Stomach (tissue), 8 donors: ENCODE measurements at regions not wholly inside any gene's neighbourhood (a gene's known extent, or its start where the extent isn't known, plus 50 kb on each side); places are given as distances from the start of the nearest gene placed in this dataset.

Experiments
- DNase-seq, 2 donors: peaks; one replicate each; pipeline versions ENCODE4 v3.0.0 to v3.0.0-alpha.2; 2013 to 2019
- H3K27ac ChIP-seq, 5 donors: fragments of 200-600 bp in 4 of 5; sonication (generic) in 4 of 5; one replicate each; pipeline ENCODE4 v1.5.1; 2013 to 2019; ENCODE audit warnings: mild to moderate bottlenecking in 1 of 5, moderate library complexity in 1 of 5
- H3K27me3 ChIP-seq, 3 donors: fragments of 200-600 bp; sonication (generic); one replicate each; pipeline ENCODE4 v1.5.1; 2017 to 2019; ENCODE audit warnings: mixed run types in 1 of 3
- H3K36me3 ChIP-seq, 4 donors: fragments of 200-600 bp; sonication (generic); 1 replicate in 3 of 4; 2 replicates in 1 of 4; pipeline ENCODE4 v1.5.1; 2016 to 2019
- H3K4me1 ChIP-seq, 4 donors: fragments of 200-600 bp; sonication (generic); one replicate each; pipeline ENCODE4 v1.5.1; 2016 to 2019
- H3K4me3 ChIP-seq, 4 donors: fragments of 200-600 bp; sonication (generic) in 3 of 4; one replicate each; pipeline ENCODE4 v1.5.1; 2016 to 2019; ENCODE audit warnings: mild to moderate bottlenecking in 1 of 4
- H3K9me3 ChIP-seq, 4 donors: fragments of 200-600 bp; sonication (generic); one replicate each; pipeline ENCODE4 v1.5.1; 2016 to 2019
- EP300 ChIP-seq: sonication (generic); formaldehyde crosslinking; IDR thresholded peaks from one replicate; pipeline ENCODE4 v1.6.1; 2017; ENCODE audit warnings: antibody characterized with exemption
- POLR2A ChIP-seq, 4 donors: fragments of 450-650 bp; IDR thresholded peaks; one replicate each; pipeline ENCODE4 v1.6.1; 2016; ENCODE audit warnings: antibody characterized with exemption in 4 of 4, control low read depth in 2 of 4, mild to moderate bottlenecking in 1 of 4, moderate library complexity in 1 of 4
- POLR2AphosphoS5 ChIP-seq, 3 donors: sonication (generic); formaldehyde crosslinking; IDR thresholded peaks; one replicate each; pipeline ENCODE4 v1.6.1; 2016; ENCODE audit warnings: antibody characterized with exemption in 3 of 3
- WGBS, 5 donors: extraction: QIAGEN DNeasy Blood & Tissue Kit in 3 of 5; methylation state at CpG; one replicate each; pipeline versions ENCODE4 v1.1.5 to v1.1.7; 2013 to 2018; 5-methylcytosine and 5-hydroxymethylcytosine counted together
- intact Hi-C: fragments of 100-400 bp; cut with DNase I; formaldehyde crosslinking; loops from one replicate; pipeline ENCODE4 v1.15.1; 2023; ENCODE audit warnings: low total_unique reads
- TF ChIP-seq, protein P1 (sequence below), 7 experiments: fragments of 450-650 bp in 4 of 7; fragments of 200-600 bp in 3 of 7; sonication (generic) in 3 of 7; IDR thresholded peaks; one replicate each; pipeline ENCODE4 v1.5.1; 2016 to 2019; ENCODE audit warnings: antibody characterized with exemption in 7 of 7, control low read depth in 2 of 7, mild to moderate bottlenecking in 1 of 7
- donor health status: healthy with polysubstance abuse.
- donor health status: Bipolar disorder and iron deficiency.
- donor health status: healthy.

DNA sequence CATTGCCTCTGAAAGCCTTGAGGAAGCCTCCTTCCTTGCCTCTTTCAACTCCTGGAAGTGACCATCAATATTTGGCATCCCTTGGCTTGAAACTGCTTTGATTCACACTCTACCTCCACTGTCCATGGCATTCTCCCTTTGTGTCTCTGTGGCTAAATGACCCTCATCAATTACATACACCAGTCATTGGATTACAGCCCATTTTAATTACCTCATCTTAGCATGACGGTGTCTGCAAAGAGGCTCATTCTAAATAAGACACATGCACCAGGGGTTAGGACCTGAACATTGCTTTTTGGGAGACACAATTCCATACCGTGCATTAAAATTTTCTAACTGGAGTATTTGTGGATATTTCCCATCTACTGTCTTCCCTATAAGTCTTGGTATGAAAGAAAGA, 60.7 kb upstream of the FAM9A start:
- Histone ChIP-seq H3K36me3 (no peaks in the 10 kb centered on the region), H3K27me3 (no peaks in the 10 kb centered on the region), H3K27ac (no peak overlapping the region), H3K9me3 (no peaks in the 10 kb centered on the region), H3K4me3 (no peak overlapping the region), H3K4me1 (no peaks in the 10 kb centered on the region)
- 70 to 90% (median 80%) methylated on average over 2 of the region's 2 CpGs for WGBS, 5 donors
- TF ChIP-seq, protein P1, sequence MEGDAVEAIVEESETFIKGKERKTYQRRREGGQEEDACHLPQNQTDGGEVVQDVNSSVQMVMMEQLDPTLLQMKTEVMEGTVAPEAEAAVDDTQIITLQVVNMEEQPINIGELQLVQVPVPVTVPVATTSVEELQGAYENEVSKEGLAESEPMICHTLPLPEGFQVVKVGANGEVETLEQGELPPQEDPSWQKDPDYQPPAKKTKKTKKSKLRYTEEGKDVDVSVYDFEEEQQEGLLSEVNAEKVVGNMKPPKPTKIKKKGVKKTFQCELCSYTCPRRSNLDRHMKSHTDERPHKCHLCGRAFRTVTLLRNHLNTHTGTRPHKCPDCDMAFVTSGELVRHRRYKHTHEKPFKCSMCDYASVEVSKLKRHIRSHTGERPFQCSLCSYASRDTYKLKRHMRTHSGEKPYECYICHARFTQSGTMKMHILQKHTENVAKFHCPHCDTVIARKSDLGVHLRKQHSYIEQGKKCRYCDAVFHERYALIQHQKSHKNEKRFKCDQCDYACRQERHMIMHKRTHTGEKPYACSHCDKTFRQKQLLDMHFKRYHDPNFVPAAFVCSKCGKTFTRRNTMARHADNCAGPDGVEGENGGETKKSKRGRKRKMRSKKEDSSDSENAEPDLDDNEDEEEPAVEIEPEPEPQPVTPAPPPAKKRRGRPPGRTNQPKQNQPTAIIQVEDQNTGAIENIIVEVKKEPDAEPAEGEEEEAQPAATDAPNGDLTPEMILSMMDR (IDR thresholded peaks at IDR 0.05), result no peak
- TF ChIP-seq EP300 (no peak), POLR2A (IDR thresholded peaks at IDR 0.05) (no peak), POLR2AphosphoS5 (IDR thresholded peaks at IDR 0.05) (no peak)
- DNase-seq, result no peak
- intact Hi-C loops, result no loop called here

DNA sequence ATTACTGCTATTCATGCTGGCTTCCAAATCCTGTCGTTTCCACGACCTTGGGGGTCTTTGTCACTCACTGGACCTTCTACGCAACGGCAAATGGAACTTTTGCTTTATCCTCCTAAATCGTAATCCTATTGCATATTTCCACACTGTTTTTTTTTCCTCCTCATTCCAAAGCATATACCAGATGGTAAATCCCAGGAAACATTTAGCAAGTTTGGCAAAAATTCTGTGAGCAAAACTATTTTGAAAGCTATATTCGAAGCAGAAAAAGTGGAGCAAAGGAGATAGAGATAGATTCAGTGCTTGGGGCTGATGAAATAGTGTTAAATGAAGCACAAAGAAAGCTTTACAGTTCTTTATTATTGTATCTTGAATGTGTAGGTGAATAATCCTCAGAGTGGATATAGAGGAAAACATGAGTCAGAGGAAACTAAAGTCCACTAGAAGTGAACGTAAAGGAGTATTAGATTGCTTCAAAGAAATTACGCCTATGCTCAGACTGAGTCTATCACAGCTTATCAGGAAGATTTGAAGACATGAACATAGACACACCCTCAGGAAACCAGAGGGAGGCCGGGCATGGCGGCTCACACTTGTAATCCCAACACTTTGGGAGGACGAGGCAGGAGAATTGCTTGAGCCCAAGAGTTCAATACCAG, 50.2 kb upstream of the FAM9A start:
- H3K27ac ChIP-seq, result no peak overlapping the region
- H3K36me3 ChIP-seq, result no peaks in the 10 kb centered on the region
- no peak overlapping the region for H3K4me3 ChIP-seq
- DNase-seq, result no peak
- H3K4me1 ChIP-seq, result no peaks in the 10 kb centered on the region
- peaks cover 0 to 3% (median 0%) of the 10 kb centered on the region in 4 donors for H3K9me3 ChIP-seq
- intact Hi-C loops, result no loop called here
- no peaks in the 10 kb centered on the region for H3K27me3 ChIP-seq
- no peak for TF ChIP-seq POLR2AphosphoS5 (IDR thresholded peaks at IDR 0.05)
- no peak for TF ChIP-seq EP300
- TF ChIP-seq POLR2A (IDR thresholded peaks at IDR 0.05), result no peak
- TF ChIP-seq, protein P1 (IDR thresholded peaks at IDR 0.05), result no peak
- WGBS, 5 donors, result 73 to 83% (median 77%) methylated on average over 11 of the region's 11 CpGs
